ENCODE measurements at regions not wholly inside any gene's neighbourhood (a gene's known extent, or its start where the extent isn't known, plus 50 kb on each side); places are given as distances from the start of the nearest gene placed in this dataset.

- DNase-seq = no peak
- H3K4me1 ChIP-seq (ENCODE audit: low read depth) = no peaks in the 10 kb centered on the region
- ATAC-seq = no peak
- H3K9me3 ChIP-seq = no peaks in the 10 kb centered on the region
- H3K4me3 ChIP-seq = no peak overlapping the region
- intact Hi-C loops (cut with DNase I, micrococcal nuclease) = no loop called here
- TF ChIP-seq CTCF (IDR thresholded peaks at IDR 0.05) = no peak
- H3K36me3 ChIP-seq (ENCODE audit: low read depth) = no peaks in the 10 kb centered on the region
These were observed 83.9 kb upstream of the IRX3 start for GRCh38 chr16:54370278-54371040.

GRCh38 chr16:54369861-54370260 lies 83.3 kb upstream of the IRX3 start:
- H3K4me1 ChIP-seq (ENCODE audit: low read depth) = no peaks in the 10 kb centered on the region
- no peak for TF ChIP-seq CTCF (IDR thresholded peaks at IDR 0.05)
- no peak overlapping the region for H3K4me3 ChIP-seq
- intact Hi-C loops (cut with DNase I, micrococcal nuclease) = no loop called here
- ATAC-seq (no peak), DNase-seq (no peak)
- no peaks in the 10 kb centered on the region for H3K9me3 ChIP-seq
- no peaks in the 10 kb centered on the region for H3K36me3 ChIP-seq (ENCODE audit: low read depth)

- intact Hi-C loops (cut with DNase I, micrococcal nuclease) = no loop called here
- no peak for DNase-seq
- H3K4me3 ChIP-seq = no peak overlapping the region
- ATAC-seq = no peak
- H3K36me3 ChIP-seq (ENCODE audit: low read depth) = no peaks in the 10 kb centered on the region
- H3K4me1 ChIP-seq (ENCODE audit: low read depth) = no peaks in the 10 kb centered on the region
- TF ChIP-seq CTCF (IDR thresholded peaks at IDR 0.05) = no peak
- no peaks in the 10 kb centered on the region for H3K9me3 ChIP-seq
These were observed 80.4 kb upstream of the IRX3 start for GRCh38 chr16:54366943-54367342.

GRCh38 chr16:54365990-54366634 lies 79.5 kb upstream of the IRX3 start:
- Histone ChIP-seq H3K36me3 (ENCODE audit: low read depth) (no peaks in the 10 kb centered on the region), H3K9me3 (no peaks in the 10 kb centered on the region), H3K4me3 (no peak overlapping the region), H3K4me1 (ENCODE audit: low read depth) (no peaks in the 10 kb centered on the region)
- DNase-seq (no peak), ATAC-seq (no peak)
- intact Hi-C loops (cut with DNase I, micrococcal nuclease) = no loop called here
- TF ChIP-seq CTCF (IDR thresholded peaks at IDR 0.05) = no peak

GRCh38 chr16:54363766-54364165 lies 77.2 kb upstream of the IRX3 start:
- DNase-seq = no peak
- Histone ChIP-seq H3K4me1 (ENCODE audit: low read depth) (no peaks in the 10 kb centered on the region), H3K36me3 (ENCODE audit: low read depth) (no peaks in the 10 kb centered on the region), H3K4me3 (no peak overlapping the region), H3K9me3 (no peaks in the 10 kb centered on the region)
- intact Hi-C loops (cut with DNase I, micrococcal nuclease) = no loop called here
- no peak for TF ChIP-seq CTCF (IDR thresholded peaks at IDR 0.05)
- no peak for ATAC-seq
